PC-9 (cell line): ENCODE measurements at regions not wholly inside any gene's neighbourhood (a gene's known extent, or its start where the extent isn't known, plus 50 kb on each side); places are given as distances from the start of the nearest gene placed in this dataset.

Experiments used
- EZH2 ChIP-seq: fragments of 200-600 bp; sonication (generic); IDR thresholded peaks from 2 replicates; pipeline ENCODE4 v1.8.0; 2017; ENCODE audit warnings: antibody characterized with exemption, low read depth
- TF ChIP-seq, protein P1 (sequence below): fragments of 200-600 bp; sonication (generic); conservative IDR thresholded peaks from 2 replicates; pipeline ENCODE4 v1.6.1; 2017; ENCODE audit warnings: mixed run types, antibody characterized with exemption, mild to moderate bottlenecking, moderate library complexity

DNA sequence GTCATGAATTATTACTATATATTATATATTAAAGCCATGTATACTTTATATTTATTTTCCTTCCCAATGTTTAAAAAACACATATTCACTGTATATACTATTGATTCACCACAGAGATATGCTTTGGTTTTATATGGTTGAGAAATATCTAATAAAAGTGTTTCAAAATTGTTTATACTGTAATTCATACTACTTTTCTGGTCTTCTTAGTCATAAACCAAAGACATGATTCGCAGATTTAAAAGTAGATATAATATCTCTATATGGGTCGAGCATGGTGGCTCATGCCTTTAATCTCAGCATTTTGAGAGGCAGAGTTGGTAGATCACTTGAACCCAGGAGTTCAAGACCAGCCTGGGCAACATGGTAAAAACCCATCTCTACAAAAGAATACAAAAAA lies 738.4 kb downstream of the USP25 start:
- TF ChIP-seq, protein P1, sequence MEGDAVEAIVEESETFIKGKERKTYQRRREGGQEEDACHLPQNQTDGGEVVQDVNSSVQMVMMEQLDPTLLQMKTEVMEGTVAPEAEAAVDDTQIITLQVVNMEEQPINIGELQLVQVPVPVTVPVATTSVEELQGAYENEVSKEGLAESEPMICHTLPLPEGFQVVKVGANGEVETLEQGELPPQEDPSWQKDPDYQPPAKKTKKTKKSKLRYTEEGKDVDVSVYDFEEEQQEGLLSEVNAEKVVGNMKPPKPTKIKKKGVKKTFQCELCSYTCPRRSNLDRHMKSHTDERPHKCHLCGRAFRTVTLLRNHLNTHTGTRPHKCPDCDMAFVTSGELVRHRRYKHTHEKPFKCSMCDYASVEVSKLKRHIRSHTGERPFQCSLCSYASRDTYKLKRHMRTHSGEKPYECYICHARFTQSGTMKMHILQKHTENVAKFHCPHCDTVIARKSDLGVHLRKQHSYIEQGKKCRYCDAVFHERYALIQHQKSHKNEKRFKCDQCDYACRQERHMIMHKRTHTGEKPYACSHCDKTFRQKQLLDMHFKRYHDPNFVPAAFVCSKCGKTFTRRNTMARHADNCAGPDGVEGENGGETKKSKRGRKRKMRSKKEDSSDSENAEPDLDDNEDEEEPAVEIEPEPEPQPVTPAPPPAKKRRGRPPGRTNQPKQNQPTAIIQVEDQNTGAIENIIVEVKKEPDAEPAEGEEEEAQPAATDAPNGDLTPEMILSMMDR = no peak
- TF ChIP-seq EZH2 = no peak
